HG02798 (cell line): ENCODE measurements at regions not wholly inside any gene's neighbourhood (a gene's known extent, or its start where the extent isn't known, plus 50 kb on each side); places are given as distances from the start of the nearest gene placed in this dataset.

Experiments
- ATAC-seq: cut with Tn5 transposase; IDR thresholded peaks from one replicate; pipeline ENCODE4 v1.9.1; 2021; ENCODE audit warnings: mild to moderate bottlenecking; ENCODE audit not compliant: unreplicated experiment, poor library complexity

DNA sequence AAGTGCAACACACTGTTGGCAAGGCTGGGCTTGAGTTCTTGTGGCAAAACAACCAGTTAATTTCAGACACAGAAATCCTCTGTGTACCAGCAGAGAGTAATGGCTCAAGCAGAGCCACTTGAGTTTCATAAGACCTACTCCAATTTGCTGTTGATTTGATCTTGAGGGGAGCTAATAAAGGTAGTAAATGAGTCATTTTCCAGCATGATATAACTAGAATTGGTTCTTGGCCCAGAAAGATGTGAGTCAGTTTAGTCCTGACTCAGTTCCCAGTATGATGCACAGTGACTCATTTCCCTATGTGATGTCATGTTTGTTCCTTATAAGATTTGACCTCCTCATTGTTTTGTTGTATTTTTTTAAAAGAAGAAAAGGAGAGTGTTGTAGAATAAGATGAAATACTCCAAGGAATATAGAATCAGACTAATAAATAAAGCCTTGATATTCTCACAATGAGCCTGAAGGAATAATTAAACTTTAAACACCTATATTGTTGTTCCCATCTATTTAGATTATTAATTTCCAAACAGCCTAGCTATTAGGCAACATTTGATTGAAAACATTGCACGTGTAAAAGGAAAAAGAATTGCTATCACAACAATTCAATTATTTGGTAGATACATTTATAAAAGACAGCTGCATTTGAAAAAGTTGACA is 186.2 kb downstream of the REEP3 start:
- ATAC-seq = peak; percentile 83

DNA sequence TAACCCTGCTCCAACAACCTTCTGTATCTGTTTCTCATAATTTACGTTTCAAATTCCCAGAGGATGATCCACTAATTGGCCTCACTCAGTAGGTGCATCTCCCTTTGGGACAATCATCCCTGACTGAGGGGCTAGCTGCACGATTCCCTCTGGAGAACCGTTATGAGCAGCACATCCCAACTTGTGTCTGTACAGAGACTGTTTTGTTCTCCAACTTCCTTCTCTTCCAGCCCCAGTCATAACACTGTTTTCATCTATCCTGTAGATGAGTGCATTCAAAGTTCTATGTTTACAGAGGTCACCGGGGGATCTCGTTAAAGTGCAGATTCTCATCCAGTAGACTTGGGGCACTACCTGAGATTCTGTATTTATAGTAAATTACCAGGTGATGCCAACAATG is 187.2 kb downstream of the REEP3 start:
- ATAC-seq = no peak

DNA sequence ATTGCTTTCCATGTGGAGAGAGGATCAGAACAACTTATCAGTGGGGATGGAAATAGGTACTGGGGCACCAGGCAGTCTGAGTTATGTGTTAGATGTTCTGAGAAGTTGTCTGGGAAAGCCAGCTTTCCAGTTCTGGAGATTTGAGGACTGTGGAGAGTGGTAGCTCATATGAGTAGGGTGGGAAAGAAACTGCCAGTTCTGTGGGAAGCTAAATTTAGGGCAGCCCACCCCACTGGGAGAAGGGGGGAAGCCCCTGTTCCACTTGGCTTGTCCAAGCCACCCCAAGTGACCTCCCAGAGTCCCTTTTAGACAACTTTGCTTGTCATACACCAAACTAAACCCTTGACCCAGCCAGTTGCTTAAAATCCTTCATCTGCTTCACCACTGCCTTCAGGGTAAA is 189.5 kb downstream of the REEP3 start:
- no peak for ATAC-seq

DNA sequence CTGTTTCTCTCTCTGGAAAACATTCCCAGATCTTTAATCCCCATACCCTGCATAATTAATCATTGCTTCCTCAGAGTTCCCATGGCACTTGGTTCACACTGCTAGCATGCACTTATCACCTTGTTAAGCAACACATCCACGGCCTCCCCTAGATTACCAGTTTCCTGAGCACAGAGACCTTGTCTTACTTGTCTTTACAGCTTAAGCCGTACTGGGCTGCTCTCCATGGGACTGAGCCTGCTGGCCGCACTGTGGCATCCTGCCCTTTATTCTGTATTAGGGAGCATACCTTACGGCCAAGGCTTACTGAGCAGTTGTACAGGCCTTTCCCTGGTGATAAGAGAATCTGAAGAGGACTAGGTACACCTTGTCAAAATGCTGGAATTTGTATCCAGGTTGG is 190.2 kb downstream of the REEP3 start:
- ATAC-seq = no peak

DNA sequence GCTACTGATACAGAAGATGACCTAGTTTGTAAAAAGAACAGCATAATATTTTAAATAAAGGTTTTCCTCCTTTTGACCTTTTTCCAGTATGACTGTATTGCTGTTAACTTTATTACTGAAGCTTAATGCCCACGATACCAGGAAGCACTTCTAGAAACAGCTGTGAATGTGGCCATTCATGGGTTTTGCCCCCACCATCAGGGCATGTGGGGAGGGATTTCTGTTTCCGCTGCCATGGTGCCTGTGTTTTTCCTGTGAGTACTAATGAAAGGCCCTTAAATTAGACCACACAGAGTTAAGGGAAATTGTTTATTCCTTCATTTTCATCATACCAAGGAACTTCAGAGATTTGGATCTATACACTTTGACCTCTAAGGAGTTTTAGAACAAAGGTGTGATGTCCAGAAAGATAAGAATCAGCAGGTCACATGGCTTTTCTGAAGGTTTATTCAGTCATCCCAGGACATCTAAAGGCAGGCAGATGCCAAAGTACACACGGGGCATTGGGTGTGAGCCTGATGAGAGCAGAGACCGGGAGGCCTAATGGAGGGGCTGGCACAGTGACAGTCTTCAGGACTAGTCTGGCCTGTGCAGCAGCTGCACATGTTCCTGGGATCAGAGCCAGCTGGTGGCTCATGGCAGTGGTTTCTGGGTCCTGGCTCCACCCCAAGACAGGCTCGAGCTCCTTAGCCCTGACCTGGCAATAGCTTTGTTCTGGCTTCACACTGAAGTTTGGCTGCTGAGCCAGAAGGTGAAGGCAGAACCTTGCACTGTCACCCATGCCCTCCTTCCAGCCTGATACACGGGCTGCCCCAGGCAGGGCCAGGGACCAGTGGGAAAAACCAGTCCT is 190.9 kb downstream of the REEP3 start:
- ATAC-seq = no peak

DNA sequence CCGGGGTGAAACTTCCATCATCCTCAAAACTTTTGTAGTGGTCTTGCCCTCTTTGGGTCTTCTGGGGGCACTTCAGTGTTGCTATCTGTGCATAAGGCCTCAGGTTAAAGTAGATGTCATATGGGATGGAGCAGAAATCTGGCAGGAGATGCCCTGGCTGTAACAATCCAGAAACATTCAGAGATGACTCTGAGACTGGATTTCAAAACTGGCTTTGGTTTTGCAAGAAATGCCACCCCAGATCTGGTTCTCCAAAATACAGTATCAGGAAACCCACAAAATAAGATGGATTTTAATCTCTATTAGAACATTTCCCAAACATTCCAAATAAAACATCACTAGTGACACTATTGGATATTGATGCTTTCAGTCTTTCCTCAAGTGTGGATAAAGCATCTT is 191.5 kb downstream of the REEP3 start:
- ATAC-seq = no peak

DNA sequence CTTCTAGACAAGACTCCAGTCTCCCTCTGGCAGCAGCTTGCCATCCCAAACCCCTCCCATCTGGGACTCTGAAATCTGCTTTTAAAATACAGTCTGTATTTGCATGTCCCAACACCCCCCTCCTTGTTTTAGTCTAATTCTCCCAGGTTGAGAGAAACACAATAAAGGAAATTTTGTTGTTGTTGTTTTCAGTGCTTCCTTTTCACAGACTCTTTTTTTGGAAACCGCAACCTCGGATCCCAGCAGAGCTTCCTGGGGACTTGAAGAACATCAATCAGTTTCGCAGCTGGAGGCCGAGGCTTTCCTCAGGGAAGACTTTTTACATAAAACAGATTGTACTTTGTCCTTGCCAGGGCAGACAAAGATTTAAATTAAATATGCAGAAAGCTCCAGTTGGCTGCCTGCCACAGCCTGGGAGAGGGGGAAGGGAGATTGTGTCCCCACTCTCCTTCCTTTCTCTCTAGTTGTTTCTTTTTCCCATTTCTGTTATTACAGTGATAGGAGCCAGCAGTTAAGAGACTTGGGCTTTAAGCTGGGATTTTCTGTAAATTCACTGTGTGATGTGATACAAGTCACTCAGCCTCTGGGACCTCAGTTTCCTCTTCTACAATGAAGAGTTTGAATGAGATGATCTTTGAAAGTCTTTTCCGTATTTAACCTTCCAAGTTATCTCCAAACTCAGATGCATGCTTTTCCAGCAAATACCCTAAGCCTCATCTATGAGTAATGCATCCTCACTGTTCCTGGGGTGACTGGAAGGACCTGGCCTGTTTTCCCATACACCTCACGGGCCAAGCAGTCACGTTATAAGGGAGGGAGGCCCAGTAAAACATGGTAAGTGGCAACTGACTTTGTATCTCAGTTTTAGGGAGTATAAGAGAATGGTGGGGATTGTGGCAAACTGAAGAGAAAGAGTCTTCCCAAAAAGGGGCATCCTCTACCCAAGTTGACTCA is 192.3 kb downstream of the REEP3 start:
- no peak for ATAC-seq

DNA sequence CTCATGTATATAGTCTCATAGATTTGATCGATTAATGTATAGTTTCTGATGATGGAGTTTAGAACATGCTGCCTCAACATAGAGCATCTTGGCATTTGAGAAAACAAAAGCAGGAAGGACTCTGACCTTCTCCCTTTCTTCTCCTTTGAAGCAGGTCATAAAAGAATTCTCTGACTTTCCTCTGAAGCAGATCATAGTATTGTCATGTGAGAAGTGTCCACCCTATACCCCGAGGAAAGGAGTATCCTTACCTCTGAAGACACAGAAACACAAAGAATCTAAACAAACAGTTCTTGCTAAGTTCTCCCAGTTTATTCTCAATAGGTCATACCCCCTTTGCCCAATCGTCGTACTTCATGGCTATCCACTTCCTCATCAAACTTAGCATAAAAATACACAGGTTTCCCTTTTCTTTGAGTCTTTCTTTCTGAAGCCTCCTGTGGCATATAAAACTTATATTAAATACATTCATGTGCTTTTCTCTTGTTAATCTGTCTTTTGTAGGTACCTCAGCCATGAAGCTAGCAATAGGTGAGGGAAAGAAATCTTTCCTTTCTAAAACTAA is 194.9 kb downstream of the REEP3 start:
- ATAC-seq = no peak

DNA sequence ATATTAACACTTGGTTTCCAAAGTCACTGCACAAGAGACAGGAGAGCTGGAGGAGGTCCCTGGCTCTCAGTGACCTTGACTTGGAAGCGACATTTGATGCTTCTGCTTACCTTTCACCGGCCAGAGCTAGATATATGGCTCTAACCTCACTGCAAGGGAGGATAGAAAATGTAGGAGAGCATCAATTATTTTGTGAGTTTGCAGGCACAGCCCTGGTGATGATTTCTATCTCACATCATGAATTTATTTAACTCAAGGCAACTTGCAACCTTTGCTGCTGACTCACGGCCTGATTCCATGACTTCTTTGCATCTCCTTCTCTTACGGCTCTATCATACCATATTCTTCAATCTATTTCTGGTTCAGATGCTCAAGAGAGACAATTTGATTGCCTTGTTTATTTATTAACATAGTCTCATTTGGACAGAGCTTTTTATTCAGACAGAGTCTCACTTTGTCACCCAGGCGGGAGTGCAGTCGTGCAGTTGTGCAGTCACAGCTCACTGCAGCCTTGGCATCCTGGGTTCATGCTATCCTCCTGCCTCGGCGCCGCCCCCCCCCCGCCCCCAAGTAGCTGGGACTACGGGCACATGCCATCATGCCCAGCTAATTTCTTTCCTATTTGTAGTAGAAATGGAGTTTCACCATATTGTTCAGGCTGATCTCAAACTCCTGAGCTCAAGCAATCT is 196.0 kb downstream of the REEP3 start:
- no peak for ATAC-seq

DNA sequence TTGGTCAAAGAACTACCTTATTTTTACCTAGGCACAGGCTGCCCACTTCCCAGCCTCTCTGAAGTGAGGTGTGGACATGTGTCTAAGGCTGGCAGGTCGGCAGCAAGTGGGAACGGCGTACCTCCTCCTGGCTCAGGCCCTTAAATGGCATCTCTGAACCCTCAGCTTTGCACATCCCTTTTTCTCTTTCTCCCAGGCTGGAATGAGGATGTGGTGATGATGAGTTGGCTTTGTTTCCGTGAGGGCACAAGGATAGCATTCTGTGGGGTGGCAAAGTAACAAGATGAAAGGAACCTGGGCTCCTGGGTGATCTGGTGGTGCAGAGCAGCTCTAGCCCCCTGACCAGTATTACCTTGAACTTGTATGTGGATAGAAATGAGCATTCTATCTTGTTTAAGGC is 196.8 kb downstream of the REEP3 start:
- ATAC-seq = no peak

DNA sequence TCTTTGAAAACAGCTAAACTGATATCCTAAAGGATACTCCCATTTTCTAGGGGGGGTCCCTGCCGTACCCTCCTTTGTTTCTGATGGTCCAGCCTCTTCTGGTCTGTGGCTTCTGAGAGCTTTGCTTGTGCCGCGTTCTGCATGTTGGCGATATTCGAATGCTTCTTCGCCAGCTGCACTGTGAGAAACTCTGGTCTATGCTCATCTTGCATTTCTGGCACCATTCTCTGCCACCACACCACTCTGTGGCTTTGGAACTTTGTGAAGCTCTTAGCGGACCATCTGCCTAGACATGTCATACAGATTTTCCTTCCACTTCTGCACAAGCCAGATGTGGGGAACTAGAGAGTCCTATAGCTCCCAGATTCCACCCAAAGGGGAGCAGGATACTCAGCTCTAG is 197.2 kb downstream of the REEP3 start:
- ATAC-seq = no peak

DNA sequence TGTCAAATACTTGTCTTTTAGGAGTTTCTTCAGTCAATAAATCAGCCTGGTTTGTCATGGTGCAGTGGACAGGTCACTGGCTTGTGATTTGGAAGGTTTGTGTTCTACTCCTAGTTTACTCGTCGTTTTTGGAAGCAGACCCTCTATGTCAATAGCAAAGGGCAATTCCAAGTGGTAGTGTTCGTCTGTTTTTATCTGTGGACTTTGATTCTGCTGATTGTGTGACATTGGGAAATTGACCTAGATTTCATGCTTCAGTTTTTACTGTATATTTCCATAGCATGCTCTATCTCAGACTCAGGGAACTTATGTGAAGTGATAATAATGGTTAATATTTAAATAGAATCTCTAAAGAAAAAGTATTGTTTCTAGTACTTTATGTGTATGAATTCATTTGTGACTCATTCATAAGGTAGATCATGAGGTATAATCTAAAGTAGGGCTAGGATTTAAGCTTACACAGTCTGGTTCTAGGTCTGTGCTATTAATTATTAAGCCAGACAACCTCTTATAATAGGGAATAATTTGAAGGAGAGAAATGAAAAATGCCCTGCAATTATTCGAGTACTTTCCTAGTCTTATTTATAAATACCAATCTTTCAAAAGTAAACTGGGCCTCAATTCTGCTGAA is 198.1 kb downstream of the REEP3 start:
- ATAC-seq = no peak

DNA sequence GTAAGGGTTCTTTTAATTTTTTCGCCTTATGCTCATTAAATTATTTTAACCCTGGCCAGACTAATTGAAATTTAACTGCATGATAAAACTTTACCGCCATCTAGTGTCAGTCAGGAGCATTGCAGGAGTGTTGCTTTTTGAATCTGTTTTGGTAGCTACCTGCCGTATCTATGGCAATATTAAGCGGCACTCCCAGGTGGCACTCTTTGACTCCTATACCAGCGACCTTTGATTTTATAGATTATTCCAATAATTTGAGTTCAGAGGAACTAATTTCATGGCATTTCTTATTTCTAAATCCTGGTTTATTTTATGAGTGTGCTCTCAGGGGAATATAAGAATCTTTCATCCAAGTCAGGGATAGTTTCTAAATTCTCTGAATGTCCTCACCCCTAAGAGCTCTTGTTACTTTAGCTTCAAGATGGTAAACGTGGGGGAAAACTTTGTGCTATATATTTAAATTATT is 198.9 kb downstream of the REEP3 start:
- no peak for ATAC-seq

DNA sequence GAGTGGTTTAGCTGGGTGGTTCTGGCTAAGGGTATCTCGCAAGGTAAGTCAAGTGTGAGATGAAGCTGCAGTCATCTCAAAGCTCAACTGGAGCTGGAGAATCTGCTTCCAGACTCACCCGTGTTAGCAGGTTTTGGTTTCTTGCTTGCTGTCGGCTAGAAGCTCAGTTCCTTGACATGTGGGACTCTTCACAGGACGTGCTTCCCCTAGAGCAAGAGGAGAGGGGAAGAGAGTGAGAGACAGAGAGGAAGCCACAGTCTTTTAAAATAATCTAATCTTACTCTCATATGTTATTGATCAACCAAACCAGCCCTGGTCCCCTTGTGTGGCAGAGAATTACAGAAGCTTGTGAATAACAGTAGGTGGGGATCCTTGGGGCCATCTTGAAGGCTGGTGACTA is 199.5 kb downstream of the REEP3 start:
- peak; percentile 53 for ATAC-seq

DNA sequence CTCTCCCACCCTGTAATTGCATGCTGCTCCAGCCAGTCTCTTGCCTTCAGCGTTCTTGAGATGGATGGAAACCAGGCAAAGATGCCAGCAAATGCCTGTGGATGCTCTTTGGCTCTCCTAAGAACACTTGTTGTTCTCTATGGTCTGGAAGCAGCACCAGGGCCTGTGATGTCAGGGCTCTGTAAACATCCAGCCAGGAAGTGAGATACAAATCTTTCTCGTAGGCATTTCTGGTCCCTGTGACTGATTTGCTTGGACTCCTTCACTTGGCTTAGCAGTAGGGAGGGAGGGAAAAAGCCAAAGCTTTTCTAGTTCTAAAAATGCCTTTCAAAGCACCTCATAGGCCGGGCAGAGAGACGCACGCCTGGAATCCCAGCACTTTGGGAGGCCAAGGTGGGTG is 201.3 kb downstream of the REEP3 start:
- no peak for ATAC-seq

DNA sequence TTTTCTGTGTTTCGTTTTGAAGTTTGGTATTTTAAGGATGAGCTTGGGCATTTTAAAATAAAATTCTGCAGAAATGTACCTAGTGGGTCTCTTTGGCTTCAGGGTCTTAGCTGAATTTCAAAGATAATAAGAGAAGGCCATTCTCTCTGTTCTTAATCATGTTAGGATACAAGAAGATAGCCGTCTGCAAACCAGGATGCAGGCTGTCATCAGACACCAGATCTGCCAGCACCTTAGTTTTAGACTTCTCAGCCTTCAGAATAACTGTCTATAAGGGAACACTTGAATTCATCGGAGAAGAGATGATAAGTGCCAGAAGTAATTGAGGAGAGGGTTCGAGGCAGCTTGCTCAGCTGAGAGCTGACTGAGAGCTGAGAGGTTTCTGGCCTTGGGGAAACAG is 202.1 kb downstream of the REEP3 start:
- ATAC-seq = no peak

DNA sequence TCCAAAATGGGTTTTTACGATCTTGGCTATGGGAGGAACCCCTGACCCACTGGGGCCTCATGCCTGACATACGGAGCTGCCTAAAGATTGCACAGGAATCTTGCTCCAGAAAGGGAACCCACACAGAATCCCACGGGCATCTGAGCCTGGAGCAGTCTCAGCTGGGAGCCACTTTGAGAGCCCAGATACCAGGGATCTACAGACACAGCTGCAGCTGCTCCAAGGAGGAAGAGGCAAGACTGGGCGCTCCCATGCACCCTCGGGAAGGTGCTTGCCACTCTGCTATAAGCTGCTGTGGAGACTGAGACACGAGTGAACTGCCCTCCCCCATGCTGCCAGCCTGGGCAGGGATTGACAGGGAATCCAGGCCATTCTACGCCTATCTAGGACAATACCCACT is 202.5 kb downstream of the REEP3 start:
- ATAC-seq = no peak

DNA sequence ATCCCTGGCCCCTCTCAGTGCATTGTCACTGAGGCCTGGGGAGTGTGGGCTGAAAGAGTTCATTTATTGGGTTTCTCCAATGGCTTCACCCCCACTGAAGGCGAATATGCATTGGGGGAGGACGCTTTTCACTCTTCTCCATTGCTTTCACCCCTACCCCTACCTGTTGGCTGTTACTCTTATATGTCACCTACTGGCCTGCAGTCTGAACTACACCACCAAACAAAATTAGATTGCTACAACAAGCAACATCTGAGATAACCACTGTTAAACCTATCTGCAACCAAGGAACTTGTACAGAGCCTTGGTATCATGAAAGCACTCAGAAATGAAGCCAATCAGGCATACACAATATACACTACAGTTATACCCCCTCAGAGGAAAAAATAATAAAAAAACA is 203.7 kb downstream of the REEP3 start:
- no peak for ATAC-seq

DNA sequence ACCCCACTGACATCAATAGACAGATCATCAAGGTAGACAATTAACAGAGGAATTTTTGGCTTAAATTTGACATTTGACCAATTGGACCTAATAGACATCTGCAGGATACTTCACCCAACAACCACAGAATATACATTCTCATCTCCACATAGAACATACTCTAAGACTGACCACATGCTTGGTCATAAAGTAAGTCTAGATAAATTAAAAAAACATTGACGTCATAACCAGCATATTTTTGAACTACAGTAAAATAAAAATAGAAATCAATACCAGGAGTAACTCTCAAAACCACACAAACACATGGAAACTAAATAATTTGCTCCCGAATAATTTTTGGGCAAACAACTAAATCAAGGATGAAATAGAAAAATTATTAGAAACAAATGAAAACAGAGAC is 205.7 kb downstream of the REEP3 start:
- ATAC-seq = no peak
